Activated B cell treated with CpG ODN at 0.5 μM for 24 hours (primary cell): ENCODE measurements at regions not wholly inside any gene's neighbourhood (a gene's known extent, or its start where the extent isn't known, plus 50 kb on each side); places are given as distances from the start of the nearest gene placed in this dataset.

Experiments
- ATAC-seq: fragments of 200-7000 bp; cut with Tn5 transposase; one replicate; pipeline ENCODE4 v1.10.0; 2021; ENCODE audit warnings: low read depth, mild to moderate bottlenecking, moderate library complexity
- CTCF ChIA-PET: fragments of 350-600 bp; sonication (Branson Sonifier 250); formaldehyde crosslinking; loops from one replicate; lab custom pipeline; 2021; ENCODE audit warnings: antibody characterized with exemption; lab: Charles Lee
- POLR2A ChIA-PET: fragments of 350-600 bp; sonication (Branson Sonifier 250); formaldehyde crosslinking; loops from one replicate; lab custom pipeline; 2021; ENCODE audit warnings: antibody characterized with exemption; lab: Charles Lee
- DNase-seq: peaks from one replicate; pipeline ENCODE4 v3.0.0; 2022
- H3K27ac Mint-ChIP-seq: one replicate; pipeline ENCODE4 v1.8.0; 2020; ENCODE audit warnings: mixed read lengths
- H3K27me3 Mint-ChIP-seq: one replicate; pipeline ENCODE4 v1.8.0; 2021; ENCODE audit warnings: mixed read lengths
- H3K36me3 Mint-ChIP-seq: one replicate; pipeline ENCODE4 v1.8.0; 2021; ENCODE audit warnings: low read depth, mixed read lengths
- H3K4me1 Mint-ChIP-seq: one replicate; pipeline ENCODE4 v1.8.0; 2021; ENCODE audit warnings: mixed read lengths
- H3K4me3 Mint-ChIP-seq: one replicate; pipeline ENCODE4 v1.8.0; 2020; ENCODE audit warnings: mild to moderate bottlenecking, mixed read lengths
- H3K9me3 Mint-ChIP-seq: one replicate; pipeline ENCODE4 v1.8.0; 2020; ENCODE audit warnings: mixed read lengths
- CTCF ChIP-seq: fragments of 200-600 bp; IDR thresholded peaks from one replicate; pipeline ENCODE4 v1.8.0; 2022; ENCODE audit warnings: antibody characterized with exemption, mild to moderate bottlenecking
- intact Hi-C: fragments of 100-400 bp; cut with micrococcal nuclease; formaldehyde crosslinking; loops from one replicate; pipeline ENCODE4 v1.15.1; 2024

DNA sequence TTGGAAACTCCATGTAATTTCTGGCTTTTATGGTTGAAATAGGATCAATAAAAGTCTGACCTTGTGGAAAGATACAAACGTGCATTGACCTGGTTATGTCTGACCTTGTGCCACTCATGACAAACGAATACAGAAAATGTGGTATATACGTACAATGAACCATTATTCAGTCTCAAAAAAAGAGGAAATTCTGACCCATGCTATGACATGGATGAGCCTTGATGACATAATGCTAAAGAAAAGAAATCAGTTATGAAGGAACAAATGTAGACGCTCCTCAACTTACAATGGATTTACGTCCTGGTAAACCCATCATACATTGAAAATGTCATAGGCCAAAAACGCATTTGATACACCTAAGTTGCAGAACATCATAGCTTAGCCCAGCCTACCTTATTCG lies 309.7 kb upstream of the SULF2 start:
- Mint-ChIP-seq H3K27ac (no peak overlapping the region), H3K27me3 (peaks cover 20% of the 10 kb centered on the region), H3K36me3 (no peaks in the 10 kb centered on the region), H3K4me3 (no peak overlapping the region), H3K9me3 (no peaks in the 10 kb centered on the region), H3K4me1 (no peaks in the 10 kb centered on the region)
- intact Hi-C loops: no loop called here
- ChIA-PET POLR2A (no interaction called here), CTCF (no interaction called here)
- no peak for DNase-seq
- ATAC-seq: no peak
- no peak for TF ChIP-seq CTCF

DNA sequence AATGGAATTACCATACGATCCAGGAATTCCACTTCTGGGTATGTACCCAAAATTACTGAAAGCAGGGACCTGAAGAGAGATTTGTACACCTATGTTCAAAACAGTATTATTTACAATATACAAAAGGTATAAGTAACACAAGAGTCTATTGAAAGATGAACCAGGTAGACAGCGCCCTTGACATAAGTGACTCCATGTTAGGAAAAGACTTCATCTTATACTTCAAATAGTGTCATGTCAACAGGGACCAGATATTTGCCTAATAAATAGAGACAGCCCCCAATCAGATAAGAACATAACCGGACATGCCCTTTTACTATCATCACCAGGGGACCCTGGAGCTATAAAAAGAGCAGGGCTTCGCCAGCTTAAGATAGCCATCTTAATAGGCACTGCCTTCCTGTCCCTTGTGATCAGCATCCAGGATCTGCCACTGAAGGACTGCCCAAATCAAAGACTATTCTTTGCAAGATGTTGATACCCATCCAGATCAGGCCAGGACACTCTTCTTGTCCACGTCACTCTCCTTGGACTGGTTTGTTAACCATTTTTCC lies 309.0 kb upstream of the SULF2 start:
- Mint-ChIP-seq H3K36me3 (no peaks in the 10 kb centered on the region), H3K27me3 (peaks cover 27% of the 10 kb centered on the region), H3K27ac (no peak overlapping the region), H3K9me3 (no peaks in the 10 kb centered on the region), H3K4me3 (no peak overlapping the region), H3K4me1 (no peaks in the 10 kb centered on the region)
- POLR2A ChIA-PET: no interaction called here
- intact Hi-C loops: no loop called here
- ATAC-seq (no peak), DNase-seq (no peak)
- CTCF ChIA-PET: no interaction called here
- TF ChIP-seq CTCF: no peak

GRCh38 chr20:48092596-48093280 lies 307.5 kb upstream of the SULF2 start:
- ATAC-seq: no peak
- H3K4me3 Mint-ChIP-seq: no peak overlapping the region
- intact Hi-C loops: no loop called here

DNA sequence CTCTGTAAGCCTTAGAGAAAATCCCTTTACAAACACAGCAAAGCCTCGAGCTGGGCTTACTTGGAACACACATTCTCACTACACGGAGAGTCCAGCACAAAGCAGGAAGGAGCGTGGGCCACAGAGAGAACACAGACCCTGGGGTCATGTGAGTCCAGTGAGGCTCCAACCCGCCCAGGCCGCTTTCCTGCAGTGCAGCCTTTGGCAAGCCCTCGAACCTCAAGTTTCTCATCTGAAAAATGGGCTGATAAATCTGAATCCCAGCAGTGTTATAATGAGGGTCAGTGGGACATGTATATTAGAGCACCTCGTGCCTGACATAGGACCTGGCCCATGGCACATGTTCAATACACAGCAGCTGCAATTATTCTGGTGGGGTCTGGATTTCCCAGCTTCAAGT lies 305.5 kb upstream of the SULF2 start:
- intact Hi-C loops: no loop called here
- H3K27me3 Mint-ChIP-seq: peaks cover 36% of the 10 kb centered on the region
- ChIA-PET POLR2A (no interaction called here), CTCF (no interaction called here)
- H3K4me1 Mint-ChIP-seq: no peaks in the 10 kb centered on the region
- no peak overlapping the region for H3K4me3 Mint-ChIP-seq
- DNase-seq: no peak
- H3K36me3 Mint-ChIP-seq: no peaks in the 10 kb centered on the region
- TF ChIP-seq CTCF: no peak
- no peak for ATAC-seq
- H3K9me3 Mint-ChIP-seq: no peaks in the 10 kb centered on the region
- H3K27ac Mint-ChIP-seq: no peak overlapping the region

More at GRCh38 chr20:48092596-48093280, 307.5 kb upstream of the SULF2 start:
- POLR2A ChIA-PET: interaction anchor here (0.6 kb wide), 1 partner anchor 1363 kb away, joined by 8 read pairs; no protein-coding TSS in a partner anchor
- H3K27me3 Mint-ChIP-seq: peaks cover 31% of the 10 kb centered on the region
- H3K4me1 Mint-ChIP-seq: no peaks in the 10 kb centered on the region
- no peak for DNase-seq
- H3K27ac Mint-ChIP-seq: no peak overlapping the region
- CTCF ChIA-PET: no interaction called here
- no peaks in the 10 kb centered on the region for H3K9me3 Mint-ChIP-seq
- TF ChIP-seq CTCF: no peak
- H3K36me3 Mint-ChIP-seq: no peaks in the 10 kb centered on the region

- H3K27me3 Mint-ChIP-seq: peaks cover 38% of the 10 kb centered on the region
- DNase-seq (no peak), ATAC-seq (no peak)
- H3K9me3 Mint-ChIP-seq: peaks cover under 1% of the 10 kb centered on the region
- H3K4me3 Mint-ChIP-seq: no peak overlapping the region
- no peak overlapping the region for H3K27ac Mint-ChIP-seq
- no peak for TF ChIP-seq CTCF
- intact Hi-C loops: no loop called here
- H3K36me3 Mint-ChIP-seq: no peaks in the 10 kb centered on the region
- ChIA-PET CTCF (no interaction called here), POLR2A (no interaction called here)
- H3K4me1 Mint-ChIP-seq: no peaks in the 10 kb centered on the region
Observed at GRCh38 chr20:48090314-48090713, 305.0 kb upstream of the SULF2 start.
